Effector CD4-positive, alpha-beta T cell (primary cell): ENCODE measurements at regions not wholly inside any gene's neighbourhood (a gene's known extent, or its start where the extent isn't known, plus 50 kb on each side); places are given as distances from the start of the nearest gene placed in this dataset.

Experiments used
- DNase-seq: peaks from one replicate; pipeline ENCODE4 v3.0.0-alpha.2; 2020

DNA sequence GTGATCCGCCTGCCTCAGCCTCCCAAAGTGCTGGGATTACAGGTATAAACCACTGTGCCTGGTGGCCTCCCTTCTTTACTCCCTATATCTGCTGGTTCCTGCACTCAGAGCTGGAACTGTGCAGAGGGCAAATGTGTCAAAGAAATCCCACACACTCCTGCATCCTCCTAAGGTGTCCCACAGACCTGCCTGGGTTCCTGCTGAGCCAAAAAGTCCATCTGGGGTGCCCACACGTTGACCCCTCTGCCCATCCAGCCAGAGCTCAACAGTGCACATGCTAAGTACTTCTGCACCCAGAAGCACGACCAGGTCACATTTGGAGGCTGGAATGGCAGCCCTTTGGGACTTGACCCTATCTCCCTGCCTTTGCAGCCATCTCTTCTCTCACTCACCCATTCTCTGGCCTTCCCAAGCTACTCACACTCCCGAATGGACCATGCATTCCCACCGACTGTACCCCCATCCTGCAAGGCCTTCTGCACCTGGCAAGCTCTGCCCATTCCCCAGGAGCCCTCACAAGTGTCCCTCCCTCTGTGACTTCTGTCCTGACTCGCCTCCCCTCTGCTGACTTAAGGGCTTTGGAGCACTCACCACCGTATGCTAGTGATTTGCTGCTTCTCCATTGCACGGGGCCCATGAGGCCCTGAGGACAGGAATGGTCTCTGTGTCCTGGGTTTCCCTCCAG, 152.1 kb downstream of the KCTD15 start:
- no peak for DNase-seq

DNA sequence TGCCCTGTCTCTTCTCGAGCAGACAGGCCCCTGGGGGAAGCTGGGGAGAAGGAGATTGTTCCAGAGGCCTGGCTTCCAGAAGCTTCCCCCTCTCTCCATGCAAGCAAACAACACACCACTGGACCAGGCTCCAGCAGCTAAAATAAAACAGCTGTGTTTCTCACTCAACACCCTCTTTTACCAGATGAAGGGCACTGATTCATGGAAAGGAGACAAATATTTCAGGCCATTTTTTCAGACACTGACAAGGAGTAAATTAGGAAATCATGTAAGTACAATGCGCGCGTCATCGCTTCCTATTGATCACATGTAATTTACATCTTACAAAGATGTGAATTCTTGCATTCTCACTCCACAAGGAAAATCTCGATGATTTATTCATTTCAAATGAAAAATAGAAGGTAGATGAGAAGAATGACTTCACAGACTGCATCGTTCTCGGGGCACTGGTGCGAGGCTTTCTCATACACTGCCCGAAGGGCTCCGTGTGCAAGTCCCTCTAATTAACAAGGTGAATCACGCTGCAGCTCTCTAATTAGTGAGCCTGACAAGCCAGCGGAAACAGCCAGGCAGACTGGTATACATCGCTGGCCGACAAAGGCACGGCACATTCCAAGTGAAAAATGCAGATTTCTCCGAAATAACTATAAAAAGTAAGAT, 153.6 kb downstream of the KCTD15 start:
- no peak for DNase-seq

DNA sequence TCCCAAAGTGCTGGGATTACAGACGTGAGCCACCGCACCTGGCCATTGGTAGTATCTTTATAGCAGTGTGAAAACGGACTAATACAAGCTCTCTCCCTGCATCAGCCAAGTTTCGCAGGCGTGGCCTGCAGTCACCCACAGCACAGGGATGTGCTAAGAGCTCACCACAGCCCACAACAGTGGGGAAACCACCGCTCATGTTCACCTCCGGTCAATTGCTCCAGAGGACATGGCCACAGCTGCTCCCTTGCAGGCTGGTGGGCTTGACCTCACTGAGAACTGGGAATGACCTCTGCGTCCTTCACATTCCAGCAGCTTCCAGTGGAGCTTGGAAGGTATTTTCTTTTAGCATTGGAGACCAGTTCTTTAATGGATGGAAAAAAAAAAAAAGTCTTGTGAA, 156.4 kb downstream of the KCTD15 start:
- DNase-seq: no peak

DNA sequence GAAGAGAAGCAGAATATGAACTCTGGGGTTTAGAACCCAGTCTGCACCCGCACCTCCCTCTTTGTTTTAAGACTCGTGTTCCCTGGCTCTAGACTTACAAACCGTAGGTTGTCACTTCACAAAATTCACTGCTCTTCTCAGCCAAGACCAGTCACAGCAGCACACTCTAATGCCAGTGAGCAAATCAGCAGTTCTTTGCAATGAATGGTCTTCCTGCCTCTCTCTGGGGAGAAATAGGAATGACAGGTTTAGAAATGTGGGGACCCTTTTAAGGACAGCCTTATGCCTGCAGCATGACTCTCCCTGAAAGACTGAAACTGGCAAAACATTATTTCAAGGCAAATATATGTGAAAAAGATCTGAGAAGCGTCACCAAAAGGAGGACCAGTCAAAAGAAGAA, 156.9 kb downstream of the KCTD15 start:
- no peak for DNase-seq

DNA sequence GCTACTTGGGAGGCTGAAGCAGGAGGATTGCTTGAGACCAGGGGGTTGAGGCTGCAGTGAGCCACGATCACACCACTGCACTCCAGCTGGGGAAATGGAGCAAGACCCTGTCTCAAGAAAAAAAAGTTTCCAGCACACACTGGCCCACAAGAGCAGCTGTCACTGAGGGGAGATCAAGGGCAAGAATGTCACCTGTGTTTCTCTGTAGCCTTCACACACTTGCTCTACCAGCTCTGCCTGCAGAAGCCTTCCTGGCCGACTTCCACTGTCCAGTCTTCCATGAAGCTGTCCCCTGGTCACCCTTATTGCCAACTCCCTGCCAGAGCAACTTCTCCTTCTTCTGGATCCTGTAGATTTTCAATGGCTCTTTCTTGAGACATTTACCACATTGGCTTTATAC, 158.0 kb downstream of the KCTD15 start:
- DNase-seq: no peak

DNA sequence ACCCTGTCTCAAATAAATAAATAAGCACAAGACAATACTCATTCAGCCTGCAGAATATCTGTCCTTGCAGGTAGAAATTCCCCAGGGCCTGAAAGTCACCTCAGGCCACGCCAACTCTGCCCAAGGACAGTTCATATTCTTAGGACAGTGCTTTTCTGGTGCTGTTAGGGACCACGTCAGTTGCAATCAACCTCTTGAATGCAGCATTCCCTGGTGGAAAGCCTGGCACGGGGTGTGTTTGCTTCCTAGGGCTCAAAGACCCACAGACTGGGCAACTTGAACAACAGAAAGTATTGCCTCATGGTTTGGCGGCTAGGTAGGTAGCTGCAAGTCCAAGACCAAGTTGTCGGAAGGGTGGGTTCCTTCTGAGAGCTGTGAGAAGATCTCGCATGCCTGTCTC, 160.3 kb downstream of the KCTD15 start:
- no peak for DNase-seq

DNA sequence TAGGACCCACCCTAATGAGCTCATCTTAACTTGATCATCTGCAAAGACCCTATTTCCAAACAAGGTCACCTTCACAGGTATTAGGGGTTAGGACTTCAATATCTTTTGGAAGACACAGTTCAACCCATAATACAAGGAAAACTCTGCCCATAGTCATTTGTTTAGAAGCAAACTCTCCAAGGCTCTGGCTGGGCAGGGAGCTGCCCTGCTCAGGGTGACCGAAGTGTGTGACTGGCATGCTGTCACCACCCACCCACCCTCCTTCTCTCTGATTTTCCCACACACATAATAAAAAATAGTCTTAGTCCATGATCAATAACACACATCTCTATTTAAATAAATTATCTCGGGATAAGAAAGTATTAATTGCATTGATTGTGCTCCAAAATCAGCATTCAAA, 161.1 kb downstream of the KCTD15 start:
- DNase-seq: no peak

DNA sequence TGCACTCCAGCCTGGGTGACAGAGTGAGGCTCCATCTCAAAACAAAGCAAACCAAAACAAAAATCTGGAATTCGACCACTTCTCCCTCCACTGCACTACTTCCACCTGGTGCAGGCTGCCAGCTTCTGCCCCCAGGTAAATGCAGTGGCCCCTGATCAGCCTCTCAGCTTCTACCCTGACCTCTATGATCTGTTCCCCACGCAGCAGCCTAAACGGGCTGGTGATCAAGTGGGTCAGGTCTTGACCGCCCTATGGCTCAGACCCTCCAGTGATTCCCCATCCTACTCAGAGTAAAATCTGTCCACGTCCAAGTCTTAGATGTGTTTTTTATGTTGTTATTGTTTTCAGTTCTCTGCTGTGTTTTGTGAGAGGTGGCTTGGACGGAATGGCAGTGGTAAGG, 163.9 kb downstream of the KCTD15 start:
- DNase-seq: no peak

DNA sequence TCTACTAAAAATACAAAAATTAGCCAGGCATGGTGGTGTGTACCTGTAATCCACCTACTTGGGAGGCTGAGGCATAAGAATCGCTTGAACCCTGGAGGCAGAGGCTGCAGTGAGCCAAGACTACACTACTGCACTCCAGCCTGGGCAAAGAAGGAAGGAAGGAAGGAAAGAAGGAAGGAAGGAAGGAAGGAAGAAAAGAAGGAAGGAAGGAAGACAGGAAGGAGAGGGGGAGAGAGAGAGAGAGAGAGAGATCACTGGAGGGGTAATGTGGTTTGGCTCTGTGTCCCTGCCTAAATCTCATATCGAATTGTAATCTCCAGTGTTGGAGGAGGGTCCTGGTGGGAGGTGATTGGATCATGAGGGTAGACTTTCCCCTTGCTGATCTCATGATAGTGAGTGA, 165.5 kb downstream of the KCTD15 start:
- no peak for DNase-seq

DNA sequence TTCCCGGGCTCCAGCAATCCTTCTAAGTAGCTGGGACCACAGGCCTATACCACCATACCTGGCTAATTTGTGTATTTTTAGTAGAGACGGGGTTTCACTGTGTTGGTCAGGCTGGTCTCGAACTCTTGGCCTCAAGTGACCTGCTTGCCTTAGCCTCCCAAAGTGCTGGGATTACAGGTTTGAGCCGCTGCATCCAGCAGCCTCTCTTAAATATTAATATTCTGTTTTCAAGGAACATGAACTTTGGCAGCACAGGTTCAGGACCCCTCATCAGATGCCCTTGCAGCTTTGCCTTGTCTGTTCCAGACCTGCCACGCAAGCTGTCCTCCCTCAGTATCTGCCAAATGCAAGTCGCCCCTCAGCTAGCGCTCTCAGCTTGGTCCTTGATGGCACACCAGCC, 166.8 kb downstream of the KCTD15 start:
- DNase-seq: no peak

DNA sequence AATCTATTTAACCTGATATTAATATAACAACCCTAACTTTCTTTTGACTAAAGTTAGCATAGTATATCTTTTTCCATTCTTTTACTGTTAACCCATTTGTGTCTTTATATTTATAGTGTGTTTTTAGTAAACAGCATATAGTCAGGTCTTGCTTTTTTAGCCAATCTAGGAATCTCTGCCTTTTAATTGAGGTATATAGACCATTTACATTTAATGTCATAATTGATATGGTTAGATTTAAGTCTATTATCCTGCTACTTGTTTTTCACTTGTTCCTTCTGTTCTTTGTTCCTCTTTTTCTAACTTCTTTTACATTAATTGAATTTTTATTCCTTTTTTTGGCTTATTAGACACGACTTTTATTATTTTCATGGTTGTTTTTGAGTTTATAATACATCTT, 174.4 kb downstream of the KCTD15 start:
- no peak for DNase-seq

DNA sequence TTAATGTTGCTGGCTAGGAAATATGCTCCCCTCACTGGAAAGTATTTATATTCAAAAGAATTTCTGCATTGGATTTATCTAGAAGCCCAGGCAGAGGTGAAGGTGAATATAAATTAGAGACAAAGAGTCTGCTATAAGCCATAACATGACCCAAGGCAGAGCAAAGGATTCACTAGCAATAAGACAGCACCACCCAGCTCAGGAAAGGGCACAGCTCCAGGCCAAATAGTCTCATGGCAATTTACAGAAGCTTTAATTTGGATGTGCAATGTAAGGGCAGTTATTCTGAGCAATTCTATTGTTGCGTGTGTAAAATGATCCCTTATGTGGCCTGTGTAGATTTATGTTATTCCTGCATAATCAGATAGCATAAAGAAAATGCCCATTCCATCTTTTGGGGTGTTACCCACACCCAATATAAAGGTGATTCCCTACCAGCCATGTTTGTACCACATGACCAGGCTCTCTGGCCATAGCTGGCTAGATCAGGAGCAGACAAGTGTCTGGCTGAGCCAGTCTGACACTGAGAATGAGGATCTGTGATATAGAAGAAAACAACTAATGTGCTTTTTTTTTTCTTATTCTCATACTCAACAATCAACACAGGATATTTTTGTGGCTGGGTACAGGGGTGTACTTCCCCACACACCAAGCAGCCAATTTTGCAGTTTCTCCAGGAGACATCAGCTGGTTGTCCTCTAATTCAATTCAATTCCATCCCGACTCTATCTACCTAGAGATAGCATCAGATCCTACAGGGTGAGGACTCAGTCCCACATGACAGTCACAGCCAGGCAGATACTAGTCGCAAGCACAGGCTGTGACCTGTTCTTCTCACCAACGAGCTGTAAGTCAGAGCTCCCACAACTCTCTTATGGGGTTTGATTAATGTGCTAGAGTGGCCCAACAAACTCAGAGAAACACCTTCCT, 181.4 kb downstream of the KCTD15 start:
- no peak for DNase-seq

DNA sequence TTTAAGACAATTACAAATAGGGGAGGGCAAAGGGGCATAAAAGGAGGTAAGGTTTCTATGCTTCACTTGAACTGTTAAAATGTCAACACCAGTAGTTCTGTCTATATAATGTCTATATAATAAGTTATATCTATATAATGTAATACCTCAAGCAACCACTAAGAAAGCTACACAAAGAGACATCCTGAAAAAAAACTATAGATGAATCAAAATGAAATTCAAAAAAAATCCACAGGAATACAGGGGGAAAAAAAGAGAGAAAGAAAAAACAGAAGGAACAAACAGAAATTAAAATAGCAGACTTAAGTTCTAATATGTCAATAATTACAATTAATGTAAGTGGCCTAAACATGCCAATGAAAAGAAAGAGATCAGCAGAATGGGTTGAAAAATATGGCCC, 186.0 kb downstream of the KCTD15 start:
- no peak for DNase-seq

DNA sequence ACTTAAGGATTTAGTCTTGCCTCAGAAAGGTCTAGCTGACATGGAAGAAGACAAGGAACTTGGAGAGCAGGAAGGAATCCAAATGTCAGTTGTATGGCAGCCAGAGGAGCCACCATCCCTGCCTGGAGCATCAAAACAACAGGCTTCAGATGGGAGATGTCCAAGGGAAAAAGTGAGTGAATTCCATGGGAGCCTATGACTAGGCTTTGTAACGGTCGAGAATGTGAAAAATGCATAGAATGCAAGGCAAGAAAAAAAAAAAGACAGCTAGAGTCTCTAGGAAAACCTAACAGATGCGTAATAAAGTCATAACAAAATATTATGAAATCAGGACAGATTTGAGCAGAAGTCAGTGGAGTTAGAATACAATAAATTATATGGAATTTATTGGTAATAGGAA, 183.7 kb upstream of the LSM14A start:
- no peak for DNase-seq

DNA sequence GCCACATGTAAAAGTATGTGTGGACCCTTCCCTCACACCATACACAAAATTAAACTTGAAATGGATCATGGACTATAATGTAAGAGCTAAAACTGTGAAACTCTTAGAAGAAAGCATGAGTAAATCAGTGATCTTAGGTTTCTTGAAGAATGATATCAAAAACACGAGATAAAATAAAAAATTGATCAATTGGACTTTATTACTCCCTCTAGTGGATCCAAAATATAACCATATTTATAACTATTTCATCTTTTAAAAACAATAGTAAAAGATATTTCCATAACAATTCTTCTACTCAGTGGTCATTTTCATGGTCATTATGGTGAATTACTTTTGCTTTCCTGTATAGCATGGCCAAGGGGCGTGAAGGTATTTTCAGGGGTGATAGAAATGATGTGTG, 174.6 kb upstream of the LSM14A start:
- DNase-seq: no peak

DNA sequence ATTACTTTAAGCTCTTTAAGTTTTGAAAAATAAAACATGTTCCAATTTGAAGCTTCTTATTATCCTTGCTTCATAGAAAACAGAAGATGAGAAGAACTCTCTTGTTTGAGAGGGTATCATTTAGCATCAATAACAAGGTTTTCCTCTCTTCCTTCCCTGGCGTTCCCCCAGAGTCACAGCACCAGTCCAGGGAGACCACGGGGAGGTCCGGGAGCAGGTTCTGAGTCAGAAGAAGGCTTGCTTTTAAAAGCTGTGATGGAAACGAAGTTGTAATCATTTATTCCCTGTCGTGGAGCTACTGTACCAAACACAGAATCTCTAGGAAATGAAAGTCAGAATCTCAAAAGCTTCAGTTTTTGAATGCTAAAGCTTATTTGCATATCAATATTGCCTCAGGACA, 174.0 kb upstream of the LSM14A start:
- no peak for DNase-seq

DNA sequence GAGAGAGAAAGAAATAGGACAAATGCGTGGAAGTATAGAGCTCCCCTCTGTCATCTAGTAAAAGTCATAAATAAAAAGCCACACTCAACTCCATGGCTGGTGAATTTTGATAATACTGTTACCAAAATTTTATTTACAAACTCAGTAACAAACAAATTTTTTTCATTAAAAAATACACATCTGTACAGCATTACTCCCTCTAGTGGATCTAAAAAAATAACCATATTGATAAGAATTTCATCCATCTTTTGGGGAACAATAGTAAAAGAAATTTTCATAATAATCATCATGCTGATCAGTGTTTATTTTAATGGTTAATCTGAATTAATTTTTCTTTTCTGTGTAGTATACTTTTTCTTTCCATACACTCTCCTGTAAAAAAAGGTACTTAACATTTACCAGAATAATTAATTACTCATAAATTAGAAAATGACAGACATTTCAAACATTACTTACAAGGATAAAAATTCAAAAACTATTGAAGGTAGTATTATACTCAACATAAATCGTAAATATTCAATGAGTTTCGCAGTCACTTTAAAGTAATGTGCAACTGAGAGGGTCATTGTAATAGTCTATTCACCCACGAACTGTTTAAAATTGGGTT, 173.5 kb upstream of the LSM14A start:
- DNase-seq: no peak

DNA sequence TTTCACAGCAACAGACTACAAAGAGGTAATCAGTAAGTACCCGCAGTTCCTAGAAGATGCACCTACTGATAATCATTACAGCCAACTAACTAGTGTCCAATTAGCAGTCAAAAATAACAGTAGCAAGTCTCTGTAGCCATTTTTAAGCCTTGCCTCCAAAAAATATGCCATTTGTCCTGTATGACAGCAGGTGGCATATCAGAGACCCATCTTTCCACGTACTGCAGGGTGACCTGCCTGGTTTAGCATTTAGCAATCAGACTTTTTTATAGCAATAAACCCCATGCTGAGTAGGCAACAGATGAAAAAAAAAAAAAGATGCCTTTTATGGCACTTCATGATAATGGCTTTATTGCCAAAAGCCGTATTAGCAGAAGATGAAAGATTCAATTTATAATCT, 155.3 kb upstream of the LSM14A start:
- DNase-seq: no peak

DNA sequence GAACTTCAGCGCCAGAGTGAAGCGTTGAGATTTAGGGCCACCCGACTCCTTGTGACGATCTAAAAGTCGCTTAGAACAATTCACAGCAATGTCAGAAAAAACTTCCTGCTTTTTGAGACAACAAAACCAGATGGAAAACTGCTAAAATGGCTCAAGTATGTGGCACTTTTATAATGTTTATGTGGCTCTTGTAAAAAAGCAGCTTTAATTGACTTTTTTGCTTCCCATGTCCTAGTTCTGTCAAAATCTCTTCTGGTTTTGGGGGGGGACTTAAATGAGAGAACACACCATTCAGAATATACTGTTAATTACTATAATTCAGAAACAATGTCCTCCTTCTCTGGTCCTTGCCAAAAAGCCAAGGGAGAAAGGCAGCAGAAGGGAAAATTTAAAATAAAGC, 154.7 kb upstream of the LSM14A start:
- DNase-seq: no peak

DNA sequence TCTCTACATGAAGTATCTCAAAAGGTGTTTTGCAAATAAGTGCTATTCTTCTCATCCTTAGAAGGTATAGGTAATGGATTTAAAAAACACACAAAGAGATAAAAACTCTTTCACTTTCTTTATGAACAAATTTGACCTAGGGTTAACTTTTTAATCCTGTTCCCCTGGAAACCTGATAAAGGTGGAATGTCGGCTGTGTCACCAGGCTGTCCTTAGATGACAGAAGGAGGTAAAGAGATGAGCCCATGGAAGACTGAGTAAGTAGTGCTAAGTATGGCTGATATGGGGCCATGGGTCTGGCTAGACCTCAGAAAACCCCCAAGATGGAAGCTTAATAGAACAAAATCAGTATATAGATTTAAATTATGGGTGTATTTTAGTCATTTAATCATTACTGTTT, 153.8 kb upstream of the LSM14A start:
- DNase-seq: no peak

DNA sequence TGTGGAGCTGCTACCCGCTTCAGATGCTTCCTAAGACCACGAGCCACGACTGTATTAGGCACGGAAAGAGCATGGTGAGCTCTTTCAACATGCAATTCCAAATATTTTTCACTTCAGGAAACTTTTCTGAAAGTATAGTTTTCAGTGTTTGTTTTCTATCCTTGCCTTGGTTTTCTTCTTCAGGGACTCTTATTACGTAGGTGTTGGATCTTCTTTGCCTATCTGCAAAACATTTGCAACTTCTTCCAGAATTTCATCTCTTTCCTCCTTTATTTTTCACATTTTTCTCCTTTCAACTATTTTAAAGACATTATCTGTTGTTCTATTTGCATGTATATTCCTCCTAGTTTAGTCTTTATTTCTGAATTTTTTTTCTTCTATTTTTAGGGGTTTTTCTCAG, 148.9 kb upstream of the LSM14A start:
- no peak for DNase-seq

DNA sequence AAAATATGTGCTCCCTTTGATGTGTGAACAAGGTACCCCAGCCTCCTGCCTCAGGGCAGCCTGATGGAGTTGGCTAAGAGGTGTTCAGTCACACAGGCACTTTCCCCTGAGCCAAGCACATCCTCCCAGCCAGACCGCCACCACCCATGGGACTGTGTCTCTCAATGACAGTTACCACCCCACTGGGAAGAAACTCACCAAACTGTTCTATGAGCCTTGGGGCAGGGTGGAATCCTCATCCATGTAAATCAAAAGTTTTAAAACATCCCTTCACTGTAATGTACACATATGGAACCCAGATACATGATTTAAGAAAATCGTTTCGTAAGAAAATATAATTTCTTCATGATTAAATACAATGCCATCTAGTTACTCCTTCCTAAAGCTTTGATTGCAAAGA, 138.4 kb upstream of the LSM14A start:
- no peak for DNase-seq

DNA sequence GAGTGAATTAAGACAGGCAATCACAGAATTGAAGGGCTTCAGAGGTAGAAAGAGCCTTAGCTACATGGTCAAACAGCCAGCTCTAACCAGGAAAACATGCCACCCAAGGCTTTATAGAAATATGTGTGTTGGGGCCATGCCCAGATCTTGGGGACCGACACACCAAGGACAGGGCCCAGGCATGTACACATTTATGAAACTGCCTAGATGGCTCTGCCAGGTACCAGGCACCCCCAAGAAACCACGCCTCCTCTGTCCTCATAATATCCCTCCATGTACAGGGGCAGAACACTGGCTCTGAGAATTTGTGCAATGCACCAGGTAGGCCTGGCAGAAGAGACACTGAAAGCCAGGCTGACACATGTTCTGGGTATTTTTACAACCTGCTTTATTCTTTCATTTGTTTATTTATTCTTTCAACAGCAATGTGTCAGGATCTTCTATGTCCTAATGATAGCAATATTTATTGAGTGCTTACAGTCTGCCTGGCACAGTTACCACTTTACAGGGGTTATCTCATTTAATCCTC, 137.9 kb upstream of the LSM14A start:
- no peak for DNase-seq
